ENCODE measurements at regions not wholly inside any gene's neighbourhood (a gene's known extent, or its start where the extent isn't known, plus 50 kb on each side); places are given as distances from the start of the nearest gene placed in this dataset.

DNA sequence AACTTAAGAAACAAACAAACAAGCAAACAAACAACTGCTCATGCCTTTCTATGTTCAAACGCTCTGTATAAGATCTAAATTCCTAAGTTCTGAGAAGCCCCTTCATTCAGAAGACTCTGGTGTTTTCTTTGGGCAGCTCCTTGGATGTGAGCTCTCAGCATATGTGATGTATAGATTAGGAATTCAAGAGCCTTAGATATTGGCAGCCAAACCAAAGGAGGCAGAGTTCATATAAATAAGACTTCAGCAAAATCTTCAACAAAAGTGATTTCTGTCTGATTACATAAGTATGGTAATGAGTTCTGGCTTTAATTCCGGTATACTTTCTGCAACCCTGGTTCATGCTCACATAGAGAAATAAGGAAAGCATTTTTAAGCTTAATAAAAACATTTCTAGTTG lies 145.6 kb downstream of the DYRK2 start:
- DNase-seq (ENCODE audit: low spot score): no peak
- TF ChIP-seq, protein P1, sequence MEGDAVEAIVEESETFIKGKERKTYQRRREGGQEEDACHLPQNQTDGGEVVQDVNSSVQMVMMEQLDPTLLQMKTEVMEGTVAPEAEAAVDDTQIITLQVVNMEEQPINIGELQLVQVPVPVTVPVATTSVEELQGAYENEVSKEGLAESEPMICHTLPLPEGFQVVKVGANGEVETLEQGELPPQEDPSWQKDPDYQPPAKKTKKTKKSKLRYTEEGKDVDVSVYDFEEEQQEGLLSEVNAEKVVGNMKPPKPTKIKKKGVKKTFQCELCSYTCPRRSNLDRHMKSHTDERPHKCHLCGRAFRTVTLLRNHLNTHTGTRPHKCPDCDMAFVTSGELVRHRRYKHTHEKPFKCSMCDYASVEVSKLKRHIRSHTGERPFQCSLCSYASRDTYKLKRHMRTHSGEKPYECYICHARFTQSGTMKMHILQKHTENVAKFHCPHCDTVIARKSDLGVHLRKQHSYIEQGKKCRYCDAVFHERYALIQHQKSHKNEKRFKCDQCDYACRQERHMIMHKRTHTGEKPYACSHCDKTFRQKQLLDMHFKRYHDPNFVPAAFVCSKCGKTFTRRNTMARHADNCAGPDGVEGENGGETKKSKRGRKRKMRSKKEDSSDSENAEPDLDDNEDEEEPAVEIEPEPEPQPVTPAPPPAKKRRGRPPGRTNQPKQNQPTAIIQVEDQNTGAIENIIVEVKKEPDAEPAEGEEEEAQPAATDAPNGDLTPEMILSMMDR (IDR thresholded peaks at IDR 0.05; ENCODE audit: extremely low read depth, missing control alignments): no peak

DNA sequence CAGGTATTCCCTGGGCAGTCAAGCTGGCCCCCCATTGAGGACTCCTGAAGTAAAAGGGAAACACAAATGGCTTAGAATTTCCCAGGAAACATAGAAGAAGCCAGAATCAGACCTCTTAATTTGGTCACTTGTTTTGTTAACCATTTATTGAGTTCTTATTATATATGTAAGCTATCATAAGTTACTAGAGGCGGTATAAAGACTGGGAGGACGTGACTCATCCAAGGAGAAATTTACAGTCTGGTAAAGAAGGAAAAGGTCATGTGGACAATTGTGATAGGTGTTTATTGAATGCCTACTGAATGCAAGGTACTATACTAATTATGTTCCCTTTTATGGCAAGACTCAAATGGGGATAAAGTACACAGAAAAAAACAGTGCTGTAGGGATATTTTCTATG lies 146.7 kb downstream of the DYRK2 start:
- TF ChIP-seq, protein P1 (IDR thresholded peaks at IDR 0.05; ENCODE audit: extremely low read depth, missing control alignments): no peak
- no peak for DNase-seq (ENCODE audit: low spot score)

DNA sequence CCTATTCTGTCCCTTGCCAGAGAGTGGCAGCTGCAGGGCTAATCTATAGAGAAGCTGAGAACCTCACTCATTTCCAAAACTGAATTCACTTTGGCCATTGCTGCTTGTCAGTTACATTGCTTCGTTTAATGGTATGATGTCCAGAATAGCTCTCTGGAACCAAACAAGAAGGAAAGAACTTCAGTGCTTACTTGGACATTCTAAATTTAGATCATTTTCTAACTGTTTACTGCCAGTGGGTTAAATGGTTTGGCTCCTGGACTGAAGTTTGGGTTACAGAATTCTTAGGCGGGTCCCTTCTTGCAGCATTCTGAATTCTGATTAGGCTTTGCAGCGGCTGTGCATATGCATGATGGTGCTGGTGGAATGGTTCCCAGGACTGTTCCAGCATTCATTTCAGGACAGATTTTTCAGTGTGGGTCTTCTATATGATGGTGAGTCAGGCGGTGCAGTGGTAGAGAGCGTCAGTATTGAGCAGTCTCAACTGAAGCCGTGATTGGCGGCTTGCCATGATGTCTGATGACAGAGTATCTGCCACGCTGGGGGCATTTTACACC lies 148.7 kb downstream of the DYRK2 start:
- TF ChIP-seq, protein P1 (IDR thresholded peaks at IDR 0.05; ENCODE audit: extremely low read depth, missing control alignments): no peak
- DNase-seq (ENCODE audit: low spot score): no peak

DNA sequence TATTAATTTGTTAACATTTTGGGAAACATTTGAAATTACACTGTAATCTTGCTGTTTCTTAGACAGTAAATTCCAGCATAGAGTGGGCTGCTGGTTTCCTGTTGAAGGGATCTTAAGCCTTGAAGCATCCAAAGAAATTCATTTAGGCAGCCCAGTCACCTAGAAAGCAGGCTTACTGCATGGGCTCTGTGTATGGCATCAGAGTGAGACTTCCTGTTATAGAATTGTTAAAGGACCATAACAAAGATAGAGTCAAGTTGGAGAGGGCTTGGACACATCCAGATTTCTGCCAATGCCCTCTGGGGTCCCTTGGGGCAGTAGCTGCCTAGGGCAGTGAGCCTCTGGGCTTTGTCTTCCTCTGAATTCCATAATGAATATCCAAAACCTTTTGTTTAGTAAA lies 149.2 kb downstream of the DYRK2 start:
- TF ChIP-seq, protein P1 (IDR thresholded peaks at IDR 0.05; ENCODE audit: extremely low read depth, missing control alignments): no peak
- no peak for DNase-seq (ENCODE audit: low spot score)

GRCh38 chr12:67798768-67799167 lies 150.2 kb downstream of the DYRK2 start:
- TF ChIP-seq, protein P1 (IDR thresholded peaks at IDR 0.05; ENCODE audit: extremely low read depth, missing control alignments): no peak
- no peak for DNase-seq (ENCODE audit: low spot score)

DNA sequence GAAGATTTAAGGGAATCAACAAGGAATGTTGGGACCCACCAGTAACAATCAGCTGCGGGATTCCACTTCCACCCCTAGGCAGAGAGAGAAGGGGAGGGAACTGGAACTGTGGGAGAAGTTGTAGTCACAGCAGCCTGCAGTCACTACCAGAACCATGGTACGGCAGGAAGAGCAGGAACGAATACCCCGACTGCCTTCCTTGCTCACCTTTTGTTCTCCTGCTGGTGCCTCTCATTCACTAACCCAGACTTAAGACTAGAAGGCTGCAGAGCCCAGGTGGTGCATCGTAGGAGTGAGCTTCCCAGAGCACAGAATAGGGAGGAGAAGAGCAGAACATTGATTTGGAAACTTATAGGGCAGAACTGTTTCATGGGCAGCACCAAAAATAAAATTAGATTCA lies 154.2 kb downstream of the DYRK2 start:
- TF ChIP-seq, protein P1 (IDR thresholded peaks at IDR 0.05; ENCODE audit: extremely low read depth, missing control alignments): no peak
- DNase-seq (ENCODE audit: low spot score): no peak

GRCh38 chr12:67803278-67803993 lies 154.9 kb downstream of the DYRK2 start:
- DNase-seq (ENCODE audit: low spot score): no peak

More at GRCh38 chr12:67803278-67803993, 154.9 kb downstream of the DYRK2 start:
- TF ChIP-seq, protein P1 (IDR thresholded peaks at IDR 0.05; ENCODE audit: extremely low read depth, missing control alignments): no peak
